ENCODE measurements at regions not wholly inside any gene's neighbourhood (a gene's known extent, or its start where the extent isn't known, plus 50 kb on each side); places are given as distances from the start of the nearest gene placed in this dataset.

- no peak overlapping the region for H3K4me3 Mint-ChIP-seq
- H3K9me3 Mint-ChIP-seq (ENCODE audit: low read depth), result no peaks in the 10 kb centered on the region
- no peak overlapping the region for H3K27ac Mint-ChIP-seq
- no peaks in the 10 kb centered on the region for H3K4me1 Mint-ChIP-seq (ENCODE audit: low read depth)
- peaks cover 8% of the 10 kb centered on the region for H3K27me3 Mint-ChIP-seq
- no peaks in the 10 kb centered on the region for H3K36me3 Mint-ChIP-seq
Observed at GRCh38 chr12:127304751-127305725, 961.9 kb upstream of the TMEM132C start.

DNA sequence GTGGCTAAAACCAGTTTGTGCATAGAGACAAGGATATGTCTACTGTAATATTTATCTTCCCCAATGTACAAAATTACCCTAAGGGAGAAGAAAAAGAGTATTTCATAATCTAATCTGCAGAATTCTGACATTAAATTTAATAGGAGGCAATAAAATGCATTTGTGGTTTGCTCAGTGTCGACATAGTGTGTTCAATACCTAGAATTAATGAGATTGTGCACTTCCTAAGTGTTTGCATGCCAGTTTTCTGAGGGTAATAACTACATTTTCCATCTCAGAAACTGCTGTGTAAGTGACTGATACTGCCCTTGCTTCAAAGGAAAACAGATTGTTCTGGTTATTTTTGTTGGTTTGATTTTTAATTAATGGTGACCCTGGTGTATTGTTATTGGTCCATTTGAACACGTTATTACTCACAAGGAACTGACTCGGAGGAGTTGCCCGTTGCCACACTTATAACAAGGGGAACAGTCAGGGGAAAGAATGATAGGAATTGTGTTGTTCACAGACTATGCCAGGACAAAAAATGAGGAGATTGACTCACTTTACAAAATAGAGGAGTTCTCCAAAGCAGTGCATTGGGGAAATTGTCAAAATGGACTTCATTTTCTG, 960.3 kb upstream of the TMEM132C start:
- Mint-ChIP-seq H3K9me3 (ENCODE audit: low read depth) (no peaks in the 10 kb centered on the region), H3K27me3 (peaks cover 8% of the 10 kb centered on the region), H3K4me3 (no peak overlapping the region), H3K27ac (no peak overlapping the region), H3K4me1 (ENCODE audit: low read depth) (no peaks in the 10 kb centered on the region), H3K36me3 (no peaks in the 10 kb centered on the region)

- no peaks in the 10 kb centered on the region for H3K4me1 Mint-ChIP-seq (ENCODE audit: low read depth)
- peaks cover 6% of the 10 kb centered on the region for H3K27me3 Mint-ChIP-seq
- no peaks in the 10 kb centered on the region for H3K9me3 Mint-ChIP-seq (ENCODE audit: low read depth)
- no peaks in the 10 kb centered on the region for H3K36me3 Mint-ChIP-seq
- no peak overlapping the region for H3K4me3 Mint-ChIP-seq
- H3K27ac Mint-ChIP-seq, result no peak overlapping the region
Observed at GRCh38 chr12:127307528-127307927, 959.4 kb upstream of the TMEM132C start.

- no peak overlapping the region for H3K4me3 Mint-ChIP-seq
- no peak overlapping the region for H3K27ac Mint-ChIP-seq
- no peaks in the 10 kb centered on the region for H3K9me3 Mint-ChIP-seq (ENCODE audit: low read depth)
- peaks cover 5% of the 10 kb centered on the region for H3K27me3 Mint-ChIP-seq
- no peaks in the 10 kb centered on the region for H3K36me3 Mint-ChIP-seq
- no peaks in the 10 kb centered on the region for H3K4me1 Mint-ChIP-seq (ENCODE audit: low read depth)
Observed at GRCh38 chr12:127308148-127308547, 958.8 kb upstream of the TMEM132C start.

DNA sequence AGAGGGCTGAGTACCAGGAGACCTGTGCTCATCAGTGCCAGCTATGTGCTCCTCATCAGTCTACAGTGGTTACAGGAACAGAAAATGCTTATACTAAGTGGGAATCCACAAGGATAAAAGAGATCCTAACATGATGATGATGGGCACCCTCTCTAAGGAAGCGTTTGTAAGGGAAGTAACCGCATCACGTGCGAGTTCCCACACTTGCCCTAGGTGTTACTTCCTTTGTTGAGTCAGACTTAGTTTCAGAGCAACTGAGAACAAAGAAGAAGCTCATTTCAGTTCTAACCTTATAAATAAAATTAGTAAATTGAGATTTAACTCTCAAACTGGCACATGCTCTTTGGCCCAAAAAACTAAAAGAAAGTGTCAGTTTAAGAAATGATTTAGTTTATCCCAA, 956.4 kb upstream of the TMEM132C start:
- no peaks in the 10 kb centered on the region for H3K36me3 Mint-ChIP-seq
- H3K4me3 Mint-ChIP-seq, result no peak overlapping the region
- peaks cover 5% of the 10 kb centered on the region for H3K27me3 Mint-ChIP-seq
- peaks cover 5% of the 10 kb centered on the region for H3K9me3 Mint-ChIP-seq (ENCODE audit: low read depth)
- no peak overlapping the region for H3K27ac Mint-ChIP-seq
- H3K4me1 Mint-ChIP-seq (ENCODE audit: low read depth), result no peaks in the 10 kb centered on the region

DNA sequence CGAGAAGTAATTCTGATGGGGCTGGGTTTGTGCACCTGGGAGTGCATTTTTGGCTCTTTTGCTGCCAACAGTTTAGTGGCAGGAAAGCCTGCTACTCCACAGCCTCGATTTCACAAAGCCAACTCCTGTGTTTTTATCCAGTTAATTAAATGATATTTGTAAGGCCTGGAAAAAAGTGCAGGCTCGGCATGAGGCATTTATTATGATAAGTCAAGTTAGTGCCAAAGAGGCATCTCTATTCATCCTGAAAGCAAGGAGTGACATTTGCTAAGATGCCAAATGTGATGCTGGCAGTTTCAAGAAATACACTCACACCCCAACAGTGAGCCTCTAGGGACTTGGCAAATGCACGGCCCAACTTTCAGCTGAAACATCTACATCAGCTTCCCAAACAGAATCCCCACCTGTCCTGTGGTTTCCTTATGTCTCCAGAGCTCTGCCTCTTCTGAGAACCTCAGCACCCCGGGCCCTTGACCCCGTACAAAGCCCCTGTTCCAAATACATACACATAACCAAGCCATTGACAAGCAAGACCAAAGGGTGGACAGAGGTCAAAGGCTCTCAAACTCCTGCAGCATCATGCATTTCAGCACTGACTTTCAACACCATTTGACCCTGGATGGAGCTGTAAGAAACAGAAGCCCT, 955.1 kb upstream of the TMEM132C start:
- peaks cover 5% of the 10 kb centered on the region for H3K27me3 Mint-ChIP-seq
- H3K9me3 Mint-ChIP-seq (ENCODE audit: low read depth), result peaks cover 5% of the 10 kb centered on the region
- H3K4me3 Mint-ChIP-seq, result no peak overlapping the region
- no peaks in the 10 kb centered on the region for H3K4me1 Mint-ChIP-seq (ENCODE audit: low read depth)
- no peak overlapping the region for H3K27ac Mint-ChIP-seq
- no peaks in the 10 kb centered on the region for H3K36me3 Mint-ChIP-seq

DNA sequence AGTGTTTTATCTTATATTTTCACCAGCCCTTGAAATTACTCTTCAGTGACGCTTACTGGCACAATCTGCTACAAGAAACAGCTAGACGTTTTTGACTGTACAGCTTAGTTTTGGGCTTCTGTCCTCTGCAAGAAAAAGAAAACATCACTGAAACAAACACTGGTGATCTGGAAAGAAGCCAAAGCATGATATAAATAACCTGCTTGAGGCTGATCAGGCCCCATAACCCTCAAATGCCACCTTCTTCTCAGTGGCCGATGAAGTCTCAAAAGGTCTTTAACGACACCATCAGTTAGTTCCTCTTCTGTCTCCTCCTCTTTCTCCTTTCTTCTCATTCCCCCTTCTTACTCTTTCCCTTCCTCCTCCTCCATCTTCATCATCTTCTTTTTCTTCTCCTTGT, 942.3 kb upstream of the TMEM132C start:
- no peaks in the 10 kb centered on the region for H3K36me3 Mint-ChIP-seq
- H3K9me3 Mint-ChIP-seq (ENCODE audit: low read depth), result no peaks in the 10 kb centered on the region

DNA sequence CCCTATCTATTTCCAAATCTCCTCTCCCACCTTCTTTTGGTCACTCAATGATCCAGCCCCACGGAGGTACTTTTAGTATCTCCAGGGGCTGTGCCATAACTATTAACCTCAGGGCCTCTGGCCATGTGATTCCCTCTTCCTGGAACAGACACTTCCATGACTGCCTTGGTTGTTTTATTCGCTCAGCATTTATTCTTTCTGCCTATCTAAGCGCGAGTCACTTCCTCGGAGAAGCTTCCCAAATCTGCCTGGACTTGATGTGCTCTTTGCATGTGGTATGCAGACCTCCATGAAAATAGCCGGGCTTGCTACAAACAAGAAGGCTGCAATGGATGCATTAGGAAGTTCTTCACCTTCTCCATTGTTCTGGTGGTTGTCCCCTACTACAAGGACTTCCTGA, 939.0 kb upstream of the TMEM132C start:
- Mint-ChIP-seq H3K27ac (no peak overlapping the region), H3K4me3 (no peak overlapping the region), H3K36me3 (no peaks in the 10 kb centered on the region), H3K9me3 (ENCODE audit: low read depth) (no peaks in the 10 kb centered on the region), H3K4me1 (ENCODE audit: low read depth) (no peaks in the 10 kb centered on the region), H3K27me3 (no peaks in the 10 kb centered on the region)

More for the DNA sequence above, 942.3 kb upstream of the TMEM132C start:
- H3K4me1 Mint-ChIP-seq (ENCODE audit: low read depth), result no peaks in the 10 kb centered on the region
- peaks cover 3% of the 10 kb centered on the region for H3K27me3 Mint-ChIP-seq
- no peak overlapping the region for H3K4me3 Mint-ChIP-seq
- H3K27ac Mint-ChIP-seq, result no peak overlapping the region

DNA sequence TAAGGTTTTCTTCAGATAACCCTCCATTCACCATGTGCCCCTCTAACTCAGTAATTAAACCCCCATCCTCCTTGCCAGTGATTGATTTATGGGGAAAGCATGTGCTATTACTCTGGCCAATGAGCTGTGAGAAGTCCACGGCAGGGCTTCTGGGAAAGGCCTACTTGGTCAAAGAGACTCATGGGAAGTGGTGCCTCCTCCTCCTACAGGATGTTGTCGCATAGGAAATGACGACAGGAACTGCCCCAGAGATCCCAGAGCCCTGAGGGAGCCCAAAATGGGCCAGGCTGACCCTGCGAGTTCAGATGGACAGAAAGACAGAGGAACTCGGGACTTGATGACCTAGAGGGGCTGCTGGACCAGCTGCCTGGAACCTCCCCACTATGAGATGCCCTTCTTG, 938.1 kb upstream of the TMEM132C start:
- Mint-ChIP-seq H3K36me3 (no peaks in the 10 kb centered on the region), H3K4me1 (ENCODE audit: low read depth) (no peaks in the 10 kb centered on the region), H3K9me3 (ENCODE audit: low read depth) (no peaks in the 10 kb centered on the region), H3K27me3 (no peaks in the 10 kb centered on the region), H3K27ac (no peak overlapping the region), H3K4me3 (no peak overlapping the region)

- H3K27ac Mint-ChIP-seq, result no peak overlapping the region
- no peak overlapping the region for H3K4me3 Mint-ChIP-seq
Observed at GRCh38 chr12:127334365-127334764, 932.6 kb upstream of the TMEM132C start.

GRCh38 chr12:127334912-127335644, 931.9 kb upstream of the TMEM132C start:
- H3K4me3 Mint-ChIP-seq, result no peak overlapping the region
- H3K36me3 Mint-ChIP-seq, result no peaks in the 10 kb centered on the region
- peaks cover 5% of the 10 kb centered on the region for H3K27me3 Mint-ChIP-seq
- no peak overlapping the region for H3K27ac Mint-ChIP-seq
- H3K9me3 Mint-ChIP-seq (ENCODE audit: low read depth), result no peaks in the 10 kb centered on the region
- no peaks in the 10 kb centered on the region for H3K4me1 Mint-ChIP-seq (ENCODE audit: low read depth)

More at GRCh38 chr12:127334365-127334764, 932.6 kb upstream of the TMEM132C start:
- H3K4me1 Mint-ChIP-seq (ENCODE audit: low read depth), result no peaks in the 10 kb centered on the region
- H3K27me3 Mint-ChIP-seq, result peaks cover 5% of the 10 kb centered on the region
- H3K9me3 Mint-ChIP-seq (ENCODE audit: low read depth), result no peaks in the 10 kb centered on the region
- H3K36me3 Mint-ChIP-seq, result no peaks in the 10 kb centered on the region

- Mint-ChIP-seq H3K27me3 (peaks cover 7% of the 10 kb centered on the region), H3K4me3 (no peak overlapping the region), H3K27ac (no peak overlapping the region), H3K9me3 (ENCODE audit: low read depth) (no peaks in the 10 kb centered on the region), H3K4me1 (ENCODE audit: low read depth) (no peaks in the 10 kb centered on the region), H3K36me3 (no peaks in the 10 kb centered on the region)
Observed at GRCh38 chr12:127336416-127336815, 930.6 kb upstream of the TMEM132C start.

DNA sequence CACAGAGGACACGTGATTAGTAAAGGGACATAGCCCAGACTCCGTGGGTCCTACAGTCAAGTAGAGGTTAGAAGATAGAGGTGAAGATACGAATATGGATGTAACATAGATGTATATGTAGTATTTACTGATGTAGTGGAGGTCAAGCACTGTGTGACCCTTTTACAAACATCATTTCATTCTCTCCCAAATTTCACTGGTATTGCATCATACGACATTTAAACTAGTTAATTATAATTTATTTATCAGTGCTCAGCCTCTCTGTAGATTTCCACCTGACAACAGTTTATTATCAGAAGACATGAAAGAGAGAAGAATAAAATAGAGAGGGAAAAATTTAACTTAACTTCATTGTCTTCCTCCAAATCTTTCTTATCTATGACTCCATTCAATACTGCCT, 927.9 kb upstream of the TMEM132C start:
- Mint-ChIP-seq H3K4me3 (no peak overlapping the region), H3K27me3 (peaks cover 7% of the 10 kb centered on the region), H3K36me3 (no peaks in the 10 kb centered on the region), H3K9me3 (ENCODE audit: low read depth) (no peaks in the 10 kb centered on the region), H3K27ac (no peak overlapping the region), H3K4me1 (ENCODE audit: low read depth) (no peaks in the 10 kb centered on the region)

- Mint-ChIP-seq H3K36me3 (no peaks in the 10 kb centered on the region), H3K27me3 (peaks cover 9% of the 10 kb centered on the region), H3K4me1 (ENCODE audit: low read depth) (no peaks in the 10 kb centered on the region), H3K4me3 (no peak overlapping the region), H3K27ac (no peak overlapping the region), H3K9me3 (ENCODE audit: low read depth) (no peaks in the 10 kb centered on the region)
Observed at GRCh38 chr12:127340381-127340780, 926.6 kb upstream of the TMEM132C start.

DNA sequence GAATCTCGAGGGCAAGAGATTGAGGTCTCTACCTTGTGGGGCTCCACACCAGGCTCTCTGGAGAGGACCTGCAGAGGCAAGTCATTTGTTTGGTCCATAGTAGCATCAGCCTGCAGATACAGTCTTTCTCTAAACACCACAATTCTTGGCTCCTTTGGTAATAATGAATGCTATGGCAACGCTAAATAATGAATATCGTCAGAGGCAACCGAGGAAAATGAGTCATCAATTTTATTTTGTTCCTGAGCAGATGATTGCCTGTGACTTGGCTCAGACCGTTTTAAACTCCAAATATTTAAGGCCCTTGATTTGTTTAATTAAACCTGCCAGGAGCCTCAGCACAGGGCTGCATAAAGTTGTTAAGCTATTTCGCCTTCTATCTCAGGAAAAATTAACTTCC, 924.1 kb upstream of the TMEM132C start:
- H3K27ac Mint-ChIP-seq, result no peak overlapping the region
- H3K27me3 Mint-ChIP-seq, result peaks cover 6% of the 10 kb centered on the region
- H3K9me3 Mint-ChIP-seq (ENCODE audit: low read depth), result no peaks in the 10 kb centered on the region
- no peak overlapping the region for H3K4me3 Mint-ChIP-seq
- H3K4me1 Mint-ChIP-seq (ENCODE audit: low read depth), result no peaks in the 10 kb centered on the region
- H3K36me3 Mint-ChIP-seq, result no peaks in the 10 kb centered on the region
